K562 (cell line): ENCODE measurements at regions not wholly inside any gene's neighbourhood (a gene's known extent, or its start where the extent isn't known, plus 50 kb on each side); places are given as distances from the start of the nearest gene placed in this dataset.

Source experiments
- ATAC-seq: fragments of 200-7000 bp; cut with Tn5 transposase; 3 replicates; pipeline ENCODE4 v1.9.1; 2020; ENCODE audit warnings: moderate library complexity
- BruUV-seq: library from RNA; stranded (reverse); fragments of 400-500 nt; replicated peaks from 2 replicates; lab custom pipeline; 2021; lab: Mats Ljungman, UMichigan
- CTCF ChIA-PET: fragments of 300-600 bp; formaldehyde crosslinking; extraction: SDS; loops from one replicate; lab custom pipeline; 2021; ENCODE audit warnings: low intra/inter-chr PET ratio; lab: Yijun Ruan, JAX
- POLR2A ChIA-PET: fragments of 300-600, 350-650 bp; sonication (Branson Sonifier 250); formaldehyde crosslinking; extraction: SDS; loops from one replicate; lab custom pipeline; 2021; ENCODE audit warnings: antibody characterized with exemption, inconsistent platforms; lab: Yijun Ruan, JAX
- DNase-seq, 4 experiments: peaks; one replicate each; pipeline versions ENCODE4 v3.0.0 to v3.0.0-alpha.2; 2011 to 2018; ENCODE audit warnings: low spot score in 3 of 4, mixed read lengths in 3 of 4; ENCODE audit errors: extremely low read depth in 1 of 4
- FAIRE-seq: peaks from 2 replicates; lab custom pipeline; 2011; peaks lifted over from hg19 to GRCh38; lab: Jason Lieb, UNC
- H2AFZ ChIP-seq: 2 replicates; pipeline ENCODE4 v1.6.0; 2011; ENCODE audit warnings: low read depth, low read length, control low read depth, inconsistent platforms
- H3K27ac ChIP-seq: fragments of 200-600 bp; 3 replicates; pipeline ENCODE4 v1.8.0; 2011; ENCODE audit warnings: low read depth, mild to moderate bottlenecking, control low read depth, inconsistent platforms, low read length, moderate library complexity, mixed read lengths; ENCODE audit errors: extremely low read depth
- H3K27me3 ChIP-seq, 2 experiments: fragments of 300-600 bp in 1 of 2; 2 replicates in 1 of 2; 3 replicates in 1 of 2; pipeline versions ENCODE4 v1.6.0 to v1.8.0; 2011; ENCODE audit warnings: inconsistent platforms in 2 of 2, low read length in 2 of 2, mild to moderate bottlenecking in 1 of 2, mixed read lengths in 1 of 2, moderate library complexity in 1 of 2; ENCODE audit not compliant: control insufficient read depth in 2 of 2, insufficient read depth in 2 of 2
- H3K36me3 ChIP-seq: fragments of 300-600 bp; 3 replicates; pipeline ENCODE4 v1.8.0; 2011; ENCODE audit warnings: mild to moderate bottlenecking, low read length, inconsistent platforms; ENCODE audit not compliant: control insufficient read depth, insufficient read depth
- H3K4me1 ChIP-seq, 2 experiments: fragments of 200-600 bp in 1 of 2; replicated peaks in 1 of 2; 2 replicates in 1 of 2; 3 replicates in 1 of 2; pipeline versions ENCODE4 v1.5.1 to v1.8.0; 2011; ENCODE audit warnings: inconsistent platforms in 2 of 2, low read length in 2 of 2, mild to moderate bottlenecking in 1 of 2, mixed read lengths in 1 of 2, moderate library complexity in 1 of 2; ENCODE audit not compliant: control insufficient read depth in 2 of 2, insufficient read depth in 2 of 2
- H3K4me2 ChIP-seq: 2 replicates; pipeline ENCODE4 v1.6.1; 2011; ENCODE audit warnings: low read length, control low read depth, inconsistent platforms, mixed read lengths; ENCODE audit not compliant: insufficient read depth
- H3K4me3 ChIP-seq: fragments of 200-600 bp; sonication (generic), shearing (Covaris generic); 2 replicates; pipeline ENCODE4 v1.5.1; 2016; ENCODE audit warnings: control low read depth, inconsistent platforms
- H3K79me2 ChIP-seq: fragments of 200-600 bp; 3 replicates; pipeline ENCODE4 v1.8.0; 2011; ENCODE audit warnings: low read length, inconsistent platforms; ENCODE audit not compliant: control insufficient read depth, insufficient read depth
- H3K9ac ChIP-seq, 2 experiments: 2 replicates each; pipeline versions ENCODE4 v1.6.0 to v1.6.1; 2011; ENCODE audit warnings: low read depth in 2 of 2, low read length in 2 of 2, control low read depth in 1 of 2, inconsistent platforms in 1 of 2, mild to moderate bottlenecking in 1 of 2, mixed read lengths in 1 of 2; ENCODE audit not compliant: insufficient read depth in 1 of 2
- H3K9me1 ChIP-seq: one replicate; pipeline ENCODE4 v1.6.0; 2011; ENCODE audit warnings: inconsistent platforms, mild to moderate bottlenecking, low read length, moderate library complexity; ENCODE audit not compliant: control insufficient read depth, insufficient read depth
- H3K9me3 ChIP-seq: replicated peaks from 2 replicates; pipeline ENCODE4 v1.5.1; 2011; ENCODE audit warnings: low read depth, low read length, inconsistent platforms; ENCODE audit not compliant: control insufficient read depth, insufficient read depth
- H4K20me1 ChIP-seq: replicated peaks from 2 replicates; pipeline ENCODE4 v1.6.1; 2011; ENCODE audit warnings: low read length, inconsistent platforms, mixed read lengths; ENCODE audit not compliant: control insufficient read depth, insufficient read depth
- BRCA1 ChIP-seq, 2 experiments: fragments of 450-650 bp in 1 of 2; sonication (generic) in 1 of 2; formaldehyde crosslinking in 1 of 2; IDR thresholded peaks; 2 replicates each; pipeline versions ENCODE4 v1.5.0 to v1.6.1; 2017 to 2020; ENCODE audit warnings: mild to moderate bottlenecking in 1 of 2, missing genetic modification reagents in 1 of 2
- HDAC1 ChIP-seq, 2 experiments: fragments of 450-650 bp; IDR thresholded peaks; 2 replicates each; pipeline ENCODE4 v1.6.1; 2016 to 2017; ENCODE audit warnings: inconsistent platforms in 1 of 2, mild to moderate bottlenecking in 1 of 2, moderate library complexity in 1 of 2
- MAFK ChIP-seq: IDR thresholded peaks from 2 replicates; pipeline ENCODE4 v1.6.1; 2011; ENCODE audit warnings: low read length, improper control_type of control experiment
- SRSF1 ChIP-seq: fragments of 200-400 bp; formaldehyde crosslinking; IDR thresholded peaks from 2 replicates; pipeline ENCODE4 v1.6.1; 2017; ENCODE audit warnings: mild to moderate bottlenecking, low read depth, low read length, moderate library complexity
- ZFPM2 ChIP-seq: fragments of 250-450 bp; sonication (Bioruptor Pico); IDR thresholded peaks from 2 replicates; pipeline ENCODE4 v1.5.1; 2022; ENCODE audit warnings: mild to moderate bottlenecking
- ZNF696 ChIP-seq: fragments of 250-450 bp; sonication (Bioruptor Pico); conservative IDR thresholded peaks from 2 replicates; pipeline ENCODE4 v1.4.0; 2020; ENCODE audit warnings: mild to moderate bottlenecking, moderate library complexity
- WGBS: fragments of 100-300 bp; shearing (Covaris generic); methylation state at CpG from one replicate; pipeline ENCODE4 v1.1.6; 2016; ENCODE audit warnings: low coverage, mixed read lengths; ENCODE audit not compliant: insufficient coverage; ENCODE audit errors: missing lambda C conversion rate; 5-methylcytosine and 5-hydroxymethylcytosine counted together
- in situ Hi-C: fragments of 300-500 bp; cut with MboI; formaldehyde crosslinking; loops from 4 replicates; pipeline ENCODE4 v1.15.0; 2018; ENCODE audit warnings: inconsistent platforms, mixed read lengths
- intact Hi-C: fragments of 100-400 bp; cut with micrococcal nuclease; formaldehyde crosslinking; loops from 2 replicates; pipeline ENCODE4 v1.14.2; 2022
- TF ChIP-seq, protein P1 (sequence below): sonication (generic); formaldehyde crosslinking; IDR thresholded peaks from 2 replicates; pipeline ENCODE4 v1.8.1; 2022; ENCODE audit warnings: missing genetic modification reagents
- TF ChIP-seq, protein P2 (sequence below), 2 experiments: IDR thresholded peaks; 2 replicates each; pipeline ENCODE4 v1.6.1; 2012; ENCODE audit warnings: improper control_type of control experiment in 2 of 2, low read depth in 2 of 2, low read length in 2 of 2, borderline replicate concordance in 1 of 2
- TF ChIP-seq, protein P3 (sequence below): fragments of 250-450 bp; sonication (Bioruptor Pico); IDR thresholded peaks from 2 replicates; pipeline ENCODE4 v1.8.0; 2022; ENCODE audit warnings: inconsistent platforms
- TF ChIP-seq, protein P4 (sequence below): sonication (generic); formaldehyde crosslinking; IDR thresholded peaks from 2 replicates; pipeline ENCODE4 v1.8.0; 2023; ENCODE audit warnings: mild to moderate bottlenecking, missing genetic modification reagents

DNA sequence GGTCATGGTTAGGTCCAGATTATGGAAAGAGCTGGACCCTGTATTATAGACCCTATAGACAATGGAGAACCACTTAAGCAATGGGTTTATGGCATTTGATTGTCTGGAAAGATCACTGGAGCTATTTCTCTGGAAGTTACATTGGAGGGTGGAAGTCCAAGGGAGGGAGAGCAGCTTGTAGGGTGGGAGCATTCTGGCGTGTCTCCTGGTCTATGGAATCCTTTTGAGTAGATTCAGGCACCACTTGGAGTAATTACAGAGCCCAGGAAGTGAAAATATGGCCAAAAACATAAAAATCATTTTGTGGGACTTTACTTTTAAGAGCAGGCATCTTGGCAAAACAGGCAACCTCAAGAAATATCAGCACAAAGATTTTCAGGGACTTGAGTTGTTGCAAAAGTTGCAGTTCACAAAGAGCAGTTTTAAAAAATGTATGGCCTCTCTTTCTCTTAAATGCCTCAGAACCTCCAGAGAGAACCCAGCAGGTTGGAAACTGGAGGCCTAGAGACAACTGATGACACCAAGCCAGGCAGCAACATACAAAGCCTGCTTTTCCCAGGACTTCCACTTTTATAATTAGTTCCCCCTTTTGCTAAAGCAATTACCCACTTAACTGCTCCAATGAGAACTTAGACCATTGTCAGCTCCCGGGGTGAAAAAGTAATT lies 331.0 kb downstream of the MYCN start (continued):
- TF ChIP-seq BRCA1 (IDR thresholded peaks at IDR 0.05) (no peak), BRCA1 (CRISPR knock-in tag; IDR thresholded peaks at IDR 0.05) (no peak)

DNA sequence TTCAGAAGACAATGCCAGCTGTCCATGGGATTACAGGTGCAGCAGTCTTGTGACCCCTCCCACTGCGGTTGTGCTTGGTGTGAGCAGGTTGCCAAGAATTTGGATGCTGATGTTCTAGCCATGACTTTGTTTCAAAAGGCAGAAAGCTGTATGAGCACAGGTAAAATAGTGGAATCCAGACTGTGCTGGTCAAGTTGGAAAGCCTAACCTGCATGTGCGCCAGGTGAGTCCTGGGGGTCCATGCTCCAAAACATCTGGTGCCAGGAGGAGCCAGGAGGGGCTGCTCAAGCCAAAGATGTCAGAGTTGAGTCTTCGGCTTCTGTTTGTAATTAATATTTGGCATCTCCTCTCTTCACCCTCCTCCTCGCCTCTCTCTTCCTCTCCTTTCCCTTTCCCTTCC lies 330.1 kb downstream of the MYCN start:
- no peak overlapping the region for H2AFZ ChIP-seq
- TF ChIP-seq, protein P1, sequence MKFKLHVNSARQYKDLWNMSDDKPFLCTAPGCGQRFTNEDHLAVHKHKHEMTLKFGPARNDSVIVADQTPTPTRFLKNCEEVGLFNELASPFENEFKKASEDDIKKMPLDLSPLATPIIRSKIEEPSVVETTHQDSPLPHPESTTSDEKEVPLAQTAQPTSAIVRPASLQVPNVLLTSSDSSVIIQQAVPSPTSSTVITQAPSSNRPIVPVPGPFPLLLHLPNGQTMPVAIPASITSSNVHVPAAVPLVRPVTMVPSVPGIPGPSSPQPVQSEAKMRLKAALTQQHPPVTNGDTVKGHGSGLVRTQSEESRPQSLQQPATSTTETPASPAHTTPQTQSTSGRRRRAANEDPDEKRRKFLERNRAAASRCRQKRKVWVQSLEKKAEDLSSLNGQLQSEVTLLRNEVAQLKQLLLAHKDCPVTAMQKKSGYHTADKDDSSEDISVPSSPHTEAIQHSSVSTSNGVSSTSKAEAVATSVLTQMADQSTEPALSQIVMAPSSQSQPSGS = no peak
- no peak for TF ChIP-seq HDAC1 (IDR thresholded peaks at IDR 0.05)
- TF ChIP-seq, protein P2, sequence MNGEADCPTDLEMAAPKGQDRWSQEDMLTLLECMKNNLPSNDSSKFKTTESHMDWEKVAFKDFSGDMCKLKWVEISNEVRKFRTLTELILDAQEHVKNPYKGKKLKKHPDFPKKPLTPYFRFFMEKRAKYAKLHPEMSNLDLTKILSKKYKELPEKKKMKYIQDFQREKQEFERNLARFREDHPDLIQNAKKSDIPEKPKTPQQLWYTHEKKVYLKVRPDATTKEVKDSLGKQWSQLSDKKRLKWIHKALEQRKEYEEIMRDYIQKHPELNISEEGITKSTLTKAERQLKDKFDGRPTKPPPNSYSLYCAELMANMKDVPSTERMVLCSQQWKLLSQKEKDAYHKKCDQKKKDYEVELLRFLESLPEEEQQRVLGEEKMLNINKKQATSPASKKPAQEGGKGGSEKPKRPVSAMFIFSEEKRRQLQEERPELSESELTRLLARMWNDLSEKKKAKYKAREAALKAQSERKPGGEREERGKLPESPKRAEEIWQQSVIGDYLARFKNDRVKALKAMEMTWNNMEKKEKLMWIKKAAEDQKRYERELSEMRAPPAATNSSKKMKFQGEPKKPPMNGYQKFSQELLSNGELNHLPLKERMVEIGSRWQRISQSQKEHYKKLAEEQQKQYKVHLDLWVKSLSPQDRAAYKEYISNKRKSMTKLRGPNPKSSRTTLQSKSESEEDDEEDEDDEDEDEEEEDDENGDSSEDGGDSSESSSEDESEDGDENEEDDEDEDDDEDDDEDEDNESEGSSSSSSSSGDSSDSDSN (IDR thresholded peaks at IDR 0.05; ENCODE audit: borderline replicate concordance in 1 of 2, low read depth in 2 of 2, low read length in 2 of 2) = no peak
- TF ChIP-seq SRSF1 = no peak
- TF ChIP-seq ZNF696 (CRISPR knock-in tag) = no peak
- TF ChIP-seq ZFPM2 (CRISPR knock-in tag) = no peak
- no peak for TF ChIP-seq MAFK
- TF ChIP-seq, protein P3, sequence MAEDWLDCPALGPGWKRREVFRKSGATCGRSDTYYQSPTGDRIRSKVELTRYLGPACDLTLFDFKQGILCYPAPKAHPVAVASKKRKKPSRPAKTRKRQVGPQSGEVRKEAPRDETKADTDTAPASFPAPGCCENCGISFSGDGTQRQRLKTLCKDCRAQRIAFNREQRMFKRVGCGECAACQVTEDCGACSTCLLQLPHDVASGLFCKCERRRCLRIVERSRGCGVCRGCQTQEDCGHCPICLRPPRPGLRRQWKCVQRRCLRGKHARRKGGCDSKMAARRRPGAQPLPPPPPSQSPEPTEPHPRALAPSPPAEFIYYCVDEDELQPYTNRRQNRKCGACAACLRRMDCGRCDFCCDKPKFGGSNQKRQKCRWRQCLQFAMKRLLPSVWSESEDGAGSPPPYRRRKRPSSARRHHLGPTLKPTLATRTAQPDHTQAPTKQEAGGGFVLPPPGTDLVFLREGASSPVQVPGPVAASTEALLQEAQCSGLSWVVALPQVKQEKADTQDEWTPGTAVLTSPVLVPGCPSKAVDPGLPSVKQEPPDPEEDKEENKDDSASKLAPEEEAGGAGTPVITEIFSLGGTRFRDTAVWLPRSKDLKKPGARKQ (CRISPR knock-in tag) = no peak
- TF ChIP-seq, protein P4, sequence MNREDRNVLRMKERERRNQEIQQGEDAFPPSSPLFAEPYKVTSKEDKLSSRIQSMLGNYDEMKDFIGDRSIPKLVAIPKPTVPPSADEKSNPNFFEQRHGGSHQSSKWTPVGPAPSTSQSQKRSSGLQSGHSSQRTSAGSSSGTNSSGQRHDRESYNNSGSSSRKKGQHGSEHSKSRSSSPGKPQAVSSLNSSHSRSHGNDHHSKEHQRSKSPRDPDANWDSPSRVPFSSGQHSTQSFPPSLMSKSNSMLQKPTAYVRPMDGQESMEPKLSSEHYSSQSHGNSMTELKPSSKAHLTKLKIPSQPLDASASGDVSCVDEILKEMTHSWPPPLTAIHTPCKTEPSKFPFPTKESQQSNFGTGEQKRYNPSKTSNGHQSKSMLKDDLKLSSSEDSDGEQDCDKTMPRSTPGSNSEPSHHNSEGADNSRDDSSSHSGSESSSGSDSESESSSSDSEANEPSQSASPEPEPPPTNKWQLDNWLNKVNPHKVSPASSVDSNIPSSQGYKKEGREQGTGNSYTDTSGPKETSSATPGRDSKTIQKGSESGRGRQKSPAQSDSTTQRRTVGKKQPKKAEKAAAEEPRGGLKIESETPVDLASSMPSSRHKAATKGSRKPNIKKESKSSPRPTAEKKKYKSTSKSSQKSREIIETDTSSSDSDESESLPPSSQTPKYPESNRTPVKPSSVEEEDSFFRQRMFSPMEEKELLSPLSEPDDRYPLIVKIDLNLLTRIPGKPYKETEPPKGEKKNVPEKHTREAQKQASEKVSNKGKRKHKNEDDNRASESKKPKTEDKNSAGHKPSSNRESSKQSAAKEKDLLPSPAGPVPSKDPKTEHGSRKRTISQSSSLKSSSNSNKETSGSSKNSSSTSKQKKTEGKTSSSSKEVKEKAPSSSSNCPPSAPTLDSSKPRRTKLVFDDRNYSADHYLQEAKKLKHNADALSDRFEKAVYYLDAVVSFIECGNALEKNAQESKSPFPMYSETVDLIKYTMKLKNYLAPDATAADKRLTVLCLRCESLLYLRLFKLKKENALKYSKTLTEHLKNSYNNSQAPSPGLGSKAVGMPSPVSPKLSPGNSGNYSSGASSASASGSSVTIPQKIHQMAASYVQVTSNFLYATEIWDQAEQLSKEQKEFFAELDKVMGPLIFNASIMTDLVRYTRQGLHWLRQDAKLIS (CRISPR knock-in tag) = no peak

More for the DNA sequence above, 330.1 kb downstream of the MYCN start:
- no peaks in the 10 kb centered on the region for H3K9me3 ChIP-seq
- H3K4me3 ChIP-seq = no peak overlapping the region
- H3K4me1 ChIP-seq = no peaks in the 10 kb centered on the region
- FAIRE-seq = no peak
- H3K79me2 ChIP-seq = no peaks in the 10 kb centered on the region
- H4K20me1 ChIP-seq = no peaks in the 10 kb centered on the region
- ChIA-PET CTCF (no interaction called here), POLR2A (no interaction called here)
- no peaks in the 10 kb centered on the region for H3K9me1 ChIP-seq
- ATAC-seq = no peak
- in situ Hi-C loops (no loop called here), intact Hi-C loops (no loop called here)
- H3K4me2 ChIP-seq = no peak overlapping the region
- no peak overlapping the region for H3K9ac ChIP-seq
- H3K27ac ChIP-seq = no peak overlapping the region
- DNase-seq = no peak
- H3K27me3 ChIP-seq = no peaks in the 10 kb centered on the region
- no TSS peak for BruUV-seq
- WGBS = 0% methylated on average over 4 of the region's 4 CpGs
- no peaks in the 10 kb centered on the region for H3K36me3 ChIP-seq
